Kidney tubule cell (primary cell): ENCODE measurements at regions not wholly inside any gene's neighbourhood (a gene's known extent, or its start where the extent isn't known, plus 50 kb on each side); places are given as distances from the start of the nearest gene placed in this dataset.

ENCODE experiments used
- DNase-seq: peaks from one replicate; pipeline ENCODE4 v3.0.0-alpha.2; 2018; ENCODE audit warnings: low spot score

GRCh38 chr12:46131732-46132469, 136.9 kb downstream of the SLC38A1 start:
- peak; percentile 9 for DNase-seq

GRCh38 chr12:46127656-46128055, 137.3 kb upstream of the SCAF11 start:
- DNase-seq: no peak

- DNase-seq: no peak
These were observed 135.8 kb upstream of the SCAF11 start for GRCh38 chr12:46126050-46126727.

GRCh38 chr12:46124848-46125619, 134.7 kb upstream of the SCAF11 start:
- peak; percentile 84 for DNase-seq

- peak; percentile 58 for DNase-seq
These were observed 133.9 kb upstream of the SCAF11 start for GRCh38 chr12:46124132-46124847.

GRCh38 chr12:46112364-46112763, 122.0 kb upstream of the SCAF11 start:
- no peak for DNase-seq

GRCh38 chr12:46111715-46112114, 121.3 kb upstream of the SCAF11 start:
- DNase-seq: no peak

GRCh38 chr12:46110928-46111699, 120.7 kb upstream of the SCAF11 start:
- DNase-seq: no peak

GRCh38 chr12:46110223-46110611, 119.8 kb upstream of the SCAF11 start:
- DNase-seq: peak; percentile 33

GRCh38 chr12:46109343-46110222, 119.2 kb upstream of the SCAF11 start:
- DNase-seq: no peak

- DNase-seq: no peak
These were observed 118.3 kb upstream of the SCAF11 start for GRCh38 chr12:46108721-46109120.

GRCh38 chr12:46107591-46107990, 117.2 kb upstream of the SCAF11 start:
- no peak for DNase-seq

GRCh38 chr12:46105735-46106134, 115.4 kb upstream of the SCAF11 start:
- DNase-seq: no peak

- DNase-seq: no peak
These were observed 113.4 kb upstream of the SCAF11 start for GRCh38 chr12:46103559-46104383.

- DNase-seq: peak; percentile 96
These were observed 111.1 kb upstream of the SCAF11 start for GRCh38 chr12:46101485-46101869.

GRCh38 chr12:46100551-46101484, 110.4 kb upstream of the SCAF11 start:
- peak; percentile 96 for DNase-seq

- DNase-seq: peak; percentile 83
These were observed 99.2 kb upstream of the SCAF11 start for GRCh38 chr12:46089414-46090162.
